ENCODE measurements at regions not wholly inside any gene's neighbourhood (a gene's known extent, or its start where the extent isn't known, plus 50 kb on each side); places are given as distances from the start of the nearest gene placed in this dataset.

DNA sequence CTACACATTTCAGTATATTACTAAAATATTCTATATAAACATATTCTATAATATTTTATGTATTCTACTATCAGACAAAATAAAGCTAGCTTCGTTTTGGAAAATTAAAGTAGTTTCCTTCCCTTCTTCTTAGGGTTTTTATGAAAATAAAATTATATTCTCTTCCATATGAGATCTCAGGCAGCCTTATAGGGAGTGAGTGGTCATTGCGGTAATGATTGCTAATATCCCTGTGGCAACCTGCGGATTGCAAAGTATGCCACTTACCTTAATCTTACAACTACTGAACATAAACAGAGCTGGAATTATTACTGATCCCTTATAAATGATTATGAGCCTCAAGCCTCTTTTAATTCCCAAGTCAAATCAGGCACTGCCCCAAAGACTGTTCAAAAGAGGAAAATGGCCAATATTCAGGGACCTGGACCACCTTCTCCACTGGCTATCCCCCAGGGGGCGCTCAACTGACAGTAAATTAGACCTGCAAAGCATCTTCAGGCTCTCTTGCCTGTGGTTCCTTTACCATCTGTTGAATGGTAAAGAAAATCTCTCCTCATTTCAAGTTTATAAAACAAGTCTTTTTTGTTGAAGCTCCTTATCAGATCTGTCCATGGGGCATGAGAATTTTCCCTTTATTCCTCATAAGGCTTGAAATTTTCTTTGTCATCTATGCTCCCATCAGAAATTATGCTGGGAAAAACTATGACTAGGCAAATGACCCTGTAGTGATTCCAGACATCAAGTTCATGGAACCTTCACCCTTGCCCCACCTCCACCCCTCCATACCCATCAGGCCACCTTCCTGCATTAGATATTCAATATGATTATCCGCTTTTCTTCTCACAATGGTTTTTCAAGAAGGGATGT is 163.9 kb downstream of the CEMIP2 start:
- TF ChIP-seq, protein P1, sequence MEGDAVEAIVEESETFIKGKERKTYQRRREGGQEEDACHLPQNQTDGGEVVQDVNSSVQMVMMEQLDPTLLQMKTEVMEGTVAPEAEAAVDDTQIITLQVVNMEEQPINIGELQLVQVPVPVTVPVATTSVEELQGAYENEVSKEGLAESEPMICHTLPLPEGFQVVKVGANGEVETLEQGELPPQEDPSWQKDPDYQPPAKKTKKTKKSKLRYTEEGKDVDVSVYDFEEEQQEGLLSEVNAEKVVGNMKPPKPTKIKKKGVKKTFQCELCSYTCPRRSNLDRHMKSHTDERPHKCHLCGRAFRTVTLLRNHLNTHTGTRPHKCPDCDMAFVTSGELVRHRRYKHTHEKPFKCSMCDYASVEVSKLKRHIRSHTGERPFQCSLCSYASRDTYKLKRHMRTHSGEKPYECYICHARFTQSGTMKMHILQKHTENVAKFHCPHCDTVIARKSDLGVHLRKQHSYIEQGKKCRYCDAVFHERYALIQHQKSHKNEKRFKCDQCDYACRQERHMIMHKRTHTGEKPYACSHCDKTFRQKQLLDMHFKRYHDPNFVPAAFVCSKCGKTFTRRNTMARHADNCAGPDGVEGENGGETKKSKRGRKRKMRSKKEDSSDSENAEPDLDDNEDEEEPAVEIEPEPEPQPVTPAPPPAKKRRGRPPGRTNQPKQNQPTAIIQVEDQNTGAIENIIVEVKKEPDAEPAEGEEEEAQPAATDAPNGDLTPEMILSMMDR (IDR thresholded peaks at IDR 0.05), result peak; percentile 51 to 68 (median 62)
- no peak for TF ChIP-seq POLR2A (IDR thresholded peaks at IDR 0.05)
- TF ChIP-seq EP300 (IDR thresholded peaks at IDR 0.05), result no peak

All from tibial nerve (tissue), 4 donors.